Loucy (cell line): ENCODE measurements at regions not wholly inside any gene's neighbourhood (a gene's known extent, or its start where the extent isn't known, plus 50 kb on each side); places are given as distances from the start of the nearest gene placed in this dataset.

Source experiments
- H2AFZ ChIP-seq: fragments of 200-600 bp; sonication (generic); 2 replicates; pipeline ENCODE4 v1.6.0; 2016; ENCODE audit warnings: antibody characterized with exemption, mild to moderate bottlenecking, low read length, moderate library complexity
- H3F3A ChIP-seq: fragments of 200-600 bp; 2 replicates; pipeline ENCODE4 v1.6.0; 2016; ENCODE audit warnings: antibody characterized with exemption, low read depth, mild to moderate bottlenecking
- H3K27me3 ChIP-seq: fragments of 200-600 bp; sonication (generic); 2 replicates; pipeline ENCODE4 v1.6.1; 2014; ENCODE audit warnings: low read length, mild to moderate bottlenecking; ENCODE audit not compliant: insufficient read depth, poor library complexity, severe bottlenecking
- H3K36me3 ChIP-seq: fragments of 200-600 bp; sonication (generic); 2 replicates; pipeline ENCODE4 v1.6.1; 2016; ENCODE audit warnings: low read length; ENCODE audit not compliant: insufficient read depth
- H3K4me1 ChIP-seq: fragments of 200-600 bp; sonication (generic); 2 replicates; pipeline ENCODE4 v1.5.1; 2014; ENCODE audit warnings: low read length, mild to moderate bottlenecking; ENCODE audit not compliant: insufficient read depth, poor library complexity, severe bottlenecking
- H3K4me2 ChIP-seq: fragments of 200-600 bp; sonication (generic); 2 replicates; pipeline ENCODE4 v1.6.0; 2014; ENCODE audit warnings: antibody characterized with exemption, low read length, low read depth, mild to moderate bottlenecking; ENCODE audit not compliant: poor library complexity, severe bottlenecking
- H3K4me3 ChIP-seq: fragments of 200-600 bp; sonication (generic); 2 replicates; pipeline ENCODE4 v1.5.1; 2014; ENCODE audit warnings: low read length, mild to moderate bottlenecking, mixed read lengths; ENCODE audit not compliant: poor library complexity, severe bottlenecking
- H3K79me2 ChIP-seq: fragments of 200-600 bp; sonication (generic); 2 replicates; pipeline ENCODE4 v1.6.1; 2014; ENCODE audit warnings: low read length; ENCODE audit not compliant: insufficient read depth
- H3K9ac ChIP-seq: fragments of 200-600 bp; sonication (generic); 2 replicates; pipeline ENCODE4 v1.6.0; 2014; ENCODE audit warnings: mild to moderate bottlenecking, low read depth, low read length, moderate library complexity; ENCODE audit not compliant: poor library complexity, severe bottlenecking
- H3K9me2 ChIP-seq: fragments of 200-600 bp; sonication (generic); replicated peaks from 2 replicates; pipeline ENCODE4 v1.6.1; 2016; ENCODE audit warnings: low read depth, low read length, mixed read lengths
- H3K9me3 ChIP-seq: fragments of 200-600 bp; sonication (generic); 2 replicates; pipeline ENCODE4 v1.6.1; 2014; ENCODE audit warnings: mild to moderate bottlenecking, antibody characterized with exemption, low read length, low read depth; ENCODE audit not compliant: insufficient read depth
- H4K20me1 ChIP-seq: fragments of 200-600 bp; sonication (generic); 2 replicates; pipeline ENCODE4 v1.6.0; 2014; ENCODE audit warnings: antibody characterized with exemption, low read length, mild to moderate bottlenecking; ENCODE audit not compliant: insufficient read depth, poor library complexity, severe bottlenecking
- CTCF ChIP-seq: fragments of 200-600 bp; sonication (generic); conservative IDR thresholded peaks from 2 replicates; pipeline ENCODE4 v1.5.1; 2014; ENCODE audit warnings: mild to moderate bottlenecking, antibody characterized with exemption, low read length
- EZH2phosphoT487 ChIP-seq: fragments of 200-600 bp; IDR thresholded peaks from 2 replicates; pipeline ENCODE4 v1.6.1; 2018; ENCODE audit warnings: antibody characterized with exemption, mild to moderate bottlenecking, moderate library complexity, borderline replicate concordance

- Histone ChIP-seq H4K20me1 (no peaks in the 10 kb centered on the region), H3K79me2 (no peaks in the 10 kb centered on the region), H3K27me3 (no peaks in the 10 kb centered on the region), H3K9ac (no peak overlapping the region), H3K9me3 (0 out of 2 replicates have a peak, but pooled peaks cover 2% of the 10 kb centered on the region), H2AFZ (no peak overlapping the region), H3K4me3 (no peak overlapping the region), H3F3A (no peaks in the 10 kb centered on the region), H3K9me2 (no peaks in the 10 kb centered on the region), H3K4me2 (no peak overlapping the region), H3K36me3 (no peaks in the 10 kb centered on the region), H3K4me1 (no peaks in the 10 kb centered on the region)
- TF ChIP-seq CTCF (no peak), EZH2phosphoT487 (no peak)
Observed at GRCh38 chr2:242051463-242051862, 181.9 kb downstream of the RTP5 start.

- Histone ChIP-seq H3K79me2 (no peaks in the 10 kb centered on the region), H3F3A (no peaks in the 10 kb centered on the region), H4K20me1 (no peaks in the 10 kb centered on the region), H3K9me3 (0 out of 2 replicates have a peak, but pooled peaks cover 2% of the 10 kb centered on the region), H3K4me3 (no peak overlapping the region), H3K4me1 (no peaks in the 10 kb centered on the region), H3K9me2 (no peaks in the 10 kb centered on the region), H2AFZ (no peak overlapping the region), H3K4me2 (no peak overlapping the region), H3K27me3 (no peaks in the 10 kb centered on the region), H3K9ac (no peak overlapping the region), H3K36me3 (no peaks in the 10 kb centered on the region)
- TF ChIP-seq EZH2phosphoT487 (no peak), CTCF (no peak)
Observed at GRCh38 chr2:242052421-242052820, 182.9 kb downstream of the RTP5 start.

- Histone ChIP-seq H3K27me3 (no peaks in the 10 kb centered on the region), H3K4me1 (no peaks in the 10 kb centered on the region), H3K9me2 (no peaks in the 10 kb centered on the region), H3K36me3 (no peaks in the 10 kb centered on the region), H3K9ac (no peak overlapping the region), H3K79me2 (no peaks in the 10 kb centered on the region), H2AFZ (no peak overlapping the region), H3K9me3 (0 out of 2 replicates have a peak, but pooled peaks cover 2% of the 10 kb centered on the region), H4K20me1 (no peaks in the 10 kb centered on the region), H3F3A (no peaks in the 10 kb centered on the region), H3K4me3 (no peak overlapping the region), H3K4me2 (no peak overlapping the region)
- TF ChIP-seq CTCF (no peak), EZH2phosphoT487 (no peak)
Observed at GRCh38 chr2:242053921-242054320, 184.4 kb downstream of the RTP5 start.
